Glutamatergic neuron (in vitro differentiated cells): ENCODE measurements at regions not wholly inside any gene's neighbourhood (a gene's known extent, or its start where the extent isn't known, plus 50 kb on each side); places are given as distances from the start of the nearest gene placed in this dataset.

Experiments
- DNase-seq: peaks from one replicate; pipeline ENCODE4 v3.0.0; 2022
- H3K27ac Mint-ChIP-seq: one replicate; pipeline ENCODE4 v1.8.0; 2020; ENCODE audit warnings: mild to moderate bottlenecking, mixed read lengths, inconsistent platforms; ENCODE audit not compliant: unreplicated experiment
- H3K27me3 Mint-ChIP-seq: one replicate; pipeline ENCODE4 v1.8.0; 2020; ENCODE audit warnings: mild to moderate bottlenecking, moderate library complexity, mixed read lengths, inconsistent platforms; ENCODE audit not compliant: unreplicated experiment
- H3K36me3 Mint-ChIP-seq: one replicate; pipeline ENCODE4 v1.8.0; 2020; ENCODE audit warnings: mild to moderate bottlenecking, mixed read lengths, inconsistent platforms; ENCODE audit not compliant: unreplicated experiment
- H3K4me1 Mint-ChIP-seq: one replicate; pipeline ENCODE4 v1.8.0; 2020; ENCODE audit warnings: mild to moderate bottlenecking, low read depth, mixed read lengths, inconsistent platforms; ENCODE audit not compliant: unreplicated experiment
- H3K4me3 Mint-ChIP-seq: one replicate; pipeline ENCODE4 v1.8.0; 2020; ENCODE audit warnings: mild to moderate bottlenecking, mixed read lengths, inconsistent platforms; ENCODE audit not compliant: unreplicated experiment
- H3K9me3 Mint-ChIP-seq: one replicate; pipeline ENCODE4 v1.8.0; 2020; ENCODE audit warnings: mild to moderate bottlenecking, moderate library complexity, mixed read lengths, inconsistent platforms; ENCODE audit not compliant: unreplicated experiment
- CTCF ChIP-seq: fragments of 200-600 bp; sonication (generic); IDR thresholded peaks from one replicate; pipeline ENCODE4 v1.5.0; 2021; ENCODE audit not compliant: partially characterized antibody, unreplicated experiment

GRCh38 chrX:147847999-147848398 is 63.7 kb upstream of the FMR1 start:
- Mint-ChIP-seq H3K36me3 (no peaks in the 10 kb centered on the region), H3K4me3 (no peak overlapping the region), H3K27ac (no peak overlapping the region)

GRCh38 chrX:147848543-147849443 is 62.9 kb upstream of the FMR1 start:
- no peaks in the 10 kb centered on the region for H3K36me3 Mint-ChIP-seq
- H3K27me3 Mint-ChIP-seq, result no peaks in the 10 kb centered on the region
- H3K4me1 Mint-ChIP-seq, result no peaks in the 10 kb centered on the region
- no peak for TF ChIP-seq CTCF
- no peak for DNase-seq
- no peak overlapping the region for H3K4me3 Mint-ChIP-seq
- no peak overlapping the region for H3K27ac Mint-ChIP-seq
- no peaks in the 10 kb centered on the region for H3K9me3 Mint-ChIP-seq

More at GRCh38 chrX:147847999-147848398, 63.7 kb upstream of the FMR1 start:
- no peaks in the 10 kb centered on the region for H3K9me3 Mint-ChIP-seq
- no peaks in the 10 kb centered on the region for H3K4me1 Mint-ChIP-seq
- no peak for TF ChIP-seq CTCF
- H3K27me3 Mint-ChIP-seq, result no peaks in the 10 kb centered on the region
- DNase-seq, result no peak

DNA sequence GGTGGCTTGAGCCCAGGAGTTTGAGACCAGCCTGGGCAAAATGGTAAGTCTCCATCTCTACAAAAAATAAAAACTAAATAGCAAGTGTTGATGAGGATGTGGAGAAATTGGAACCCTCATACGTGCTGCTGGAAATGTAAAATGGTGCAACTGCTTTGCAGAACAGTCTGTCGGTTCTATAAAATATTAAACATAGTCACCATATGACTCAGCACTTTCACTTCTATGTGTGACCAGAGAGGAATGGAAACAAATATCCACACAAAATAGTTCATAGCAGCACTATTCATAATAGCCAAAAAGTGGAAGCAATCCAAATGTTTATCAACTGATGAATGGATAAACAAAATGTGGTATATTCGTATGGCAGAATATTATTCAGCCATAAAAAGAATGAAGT is 60.8 kb upstream of the FMR1 start:
- H3K4me3 Mint-ChIP-seq, result no peak overlapping the region
- no peaks in the 10 kb centered on the region for H3K27me3 Mint-ChIP-seq
- DNase-seq, result no peak
- no peaks in the 10 kb centered on the region for H3K4me1 Mint-ChIP-seq
- H3K27ac Mint-ChIP-seq, result no peak overlapping the region
- no peaks in the 10 kb centered on the region for H3K9me3 Mint-ChIP-seq
- no peak for TF ChIP-seq CTCF
- H3K36me3 Mint-ChIP-seq, result no peaks in the 10 kb centered on the region

DNA sequence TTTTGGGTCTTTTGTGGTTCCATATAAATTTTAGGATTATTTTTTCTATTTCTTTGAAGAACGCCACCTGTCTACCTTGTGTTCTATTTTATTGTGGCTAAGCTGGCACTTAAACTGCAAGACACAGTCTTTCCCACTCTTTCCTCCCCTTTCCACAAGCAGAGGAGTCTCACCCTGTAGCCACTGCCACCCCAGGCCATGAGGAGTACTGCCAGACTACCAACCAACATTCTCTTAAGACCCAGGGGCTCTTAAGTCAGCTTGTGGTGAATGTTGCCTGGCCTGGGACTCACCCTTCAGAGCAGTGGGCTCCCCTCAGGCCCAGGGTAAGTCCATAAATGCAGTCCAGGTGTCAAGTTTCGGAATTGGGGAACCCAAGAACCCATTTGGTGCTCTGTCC is 58.0 kb upstream of the FMR1 start:
- Mint-ChIP-seq H3K4me3 (no peak overlapping the region), H3K4me1 (no peaks in the 10 kb centered on the region), H3K36me3 (no peaks in the 10 kb centered on the region), H3K27me3 (no peaks in the 10 kb centered on the region), H3K9me3 (no peaks in the 10 kb centered on the region), H3K27ac (no peak overlapping the region)
- no peak for TF ChIP-seq CTCF
- DNase-seq, result no peak

DNA sequence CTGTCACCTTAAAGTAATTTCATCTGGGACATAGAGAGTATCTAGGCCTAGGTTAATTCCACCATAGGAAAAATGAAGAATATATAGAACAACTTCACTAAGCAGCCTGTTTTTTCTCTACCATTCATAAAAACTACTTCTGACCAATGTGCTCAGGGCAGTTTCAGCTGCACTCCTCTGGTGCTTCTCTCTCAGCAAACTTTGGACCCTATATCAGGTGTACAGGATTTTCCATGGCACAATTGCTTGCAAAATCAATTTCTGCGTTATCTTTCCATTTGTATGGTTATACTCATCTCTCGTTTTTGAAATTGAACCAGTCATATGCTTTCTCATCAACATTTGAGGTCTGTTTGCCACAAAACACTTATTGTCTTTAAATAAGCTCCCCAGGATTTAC is 52.1 kb upstream of the FMR1 start:
- Mint-ChIP-seq H3K36me3 (no peaks in the 10 kb centered on the region), H3K4me3 (no peak overlapping the region), H3K27ac (no peak overlapping the region), H3K4me1 (no peaks in the 10 kb centered on the region), H3K27me3 (no peaks in the 10 kb centered on the region), H3K9me3 (no peaks in the 10 kb centered on the region)
- no peak for TF ChIP-seq CTCF
- DNase-seq, result no peak
